Ovary (tissue), 7 donors: ENCODE measurements at regions not wholly inside any gene's neighbourhood (a gene's known extent, or its start where the extent isn't known, plus 50 kb on each side); places are given as distances from the start of the nearest gene placed in this dataset.

ENCODE experiments used
- DNase-seq, 5 donors: peaks; one replicate each; pipeline ENCODE4 v3.0.0-alpha.2; 2019 to 2020
- H3K27ac ChIP-seq, 2 donors: fragments of 200-600 bp; one replicate each; pipeline versions ENCODE4 v1.5.1 to v1.8.0; 2019 to 2022
- H3K27me3 ChIP-seq: fragments of 200-600 bp; one replicate; pipeline ENCODE4 v1.8.0; 2022
- H3K36me3 ChIP-seq: fragments of 200-600 bp; sonication (generic); one replicate; pipeline ENCODE4 v1.5.1; 2019
- H3K4me1 ChIP-seq: one replicate; pipeline ENCODE4 v1.8.1; 2013; ENCODE audit warnings: mild to moderate bottlenecking, moderate library complexity; ENCODE audit not compliant: insufficient read depth
- H3K4me3 ChIP-seq: fragments of 200-600 bp; sonication (generic); one replicate; pipeline ENCODE4 v1.5.1; 2017
- H3K9me3 ChIP-seq, 2 donors: fragments of 200-600 bp in 1 of 2; sonication (generic) in 1 of 2; one replicate each; pipeline versions ENCODE4 v1.5.1 to v1.8.1; 2013 to 2019; ENCODE audit warnings: mild to moderate bottlenecking in 1 of 2, moderate library complexity in 1 of 2
- CTCF ChIP-seq, 3 donors: fragments of 450-650 bp in 2 of 3; fragments of 200-600 bp in 1 of 3; IDR thresholded peaks; one replicate each; pipeline versions ENCODE4 v1.5.1 to v1.8.0; 2016 to 2022; ENCODE audit warnings: antibody characterized with exemption in 3 of 3, mild to moderate bottlenecking in 1 of 3
- EP300 ChIP-seq: sonication (generic); formaldehyde crosslinking; IDR thresholded peaks from one replicate; pipeline ENCODE4 v1.6.1; 2017; ENCODE audit warnings: antibody characterized with exemption
- POLR2A ChIP-seq: fragments of 450-650 bp; IDR thresholded peaks from one replicate; pipeline ENCODE4 v1.6.1; 2017; ENCODE audit warnings: antibody characterized with exemption, mild to moderate bottlenecking, moderate library complexity
- WGBS, 3 donors: extraction: QIAGEN DNeasy Blood & Tissue Kit in 1 of 3; methylation state at CpG; one replicate each; pipeline versions ENCODE4 v1.1.5 to v1.1.7; 2013 to 2017; 5-methylcytosine and 5-hydroxymethylcytosine counted together
- intact Hi-C, 4 donors: fragments of 100-400 bp; cut with DNase I; formaldehyde crosslinking; loops; one replicate each; pipeline versions ENCODE4 v1.11.0 to v1.15.1; 2022 to 2023
- donor health status: DM: no; HTN: no; CAD: no; lungs with moderate emphysema.
- donor health status: DM: no; HTN: no; CAD: no.
- donor health status: Bipolar disorder and iron deficiency.
- donor health status: DM: no; HTN: no; CAD: no.
- donor health status: DM: yes; HTN: yes; CAD: no.

GRCh38 chr5:139733698-139734538 is 61.7 kb upstream of the PSD2 start:
- no peak for DNase-seq
- Histone ChIP-seq H3K27ac (no peak overlapping the region), H3K27me3 (no peaks in the 10 kb centered on the region), H3K36me3 (no peaks in the 10 kb centered on the region), H3K4me3 (no peak overlapping the region), H3K4me1 (no peaks in the 10 kb centered on the region), H3K9me3 (no peaks in the 10 kb centered on the region)
- TF ChIP-seq EP300, result no peak
- TF ChIP-seq CTCF (IDR thresholded peaks at IDR 0.05), result no peak
- TF ChIP-seq POLR2A, result no peak
- intact Hi-C loops, result no loop called here
- WGBS, 3 donors, result 93 to 95% (median 93%) methylated on average over 22 of the region's 22 CpGs

DNA sequence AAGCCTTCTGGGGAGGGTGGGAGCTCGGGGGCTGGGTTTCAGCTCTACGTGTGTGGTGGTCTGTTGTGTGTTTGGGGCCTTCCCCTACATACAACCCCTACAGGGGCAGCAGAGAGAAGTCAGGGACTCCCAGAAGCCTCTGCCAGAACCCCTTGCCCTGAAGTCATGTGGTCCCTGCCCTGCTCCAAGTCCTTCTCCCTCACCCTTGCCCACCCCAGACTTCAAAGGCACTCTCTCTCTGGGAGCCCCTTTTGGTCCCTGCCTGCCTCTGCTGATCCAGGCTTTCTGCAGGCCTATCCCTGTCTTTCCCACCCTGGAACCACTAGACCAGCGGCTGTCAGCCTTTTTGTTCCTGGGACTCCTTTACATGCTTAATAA is 61.1 kb upstream of the PSD2 start:
- Histone ChIP-seq H3K9me3 (no peaks in the 10 kb centered on the region), H3K4me1 (no peaks in the 10 kb centered on the region), H3K4me3 (no peak overlapping the region), H3K27me3 (no peaks in the 10 kb centered on the region), H3K36me3 (no peaks in the 10 kb centered on the region), H3K27ac (no peak overlapping the region)
- no peak for TF ChIP-seq POLR2A
- TF ChIP-seq CTCF (IDR thresholded peaks at IDR 0.05), result no peak
- no peak for TF ChIP-seq EP300
- DNase-seq, result no peak
- WGBS, 3 donors, result 90 to 94% (median 93%) methylated on average over 3 of the region's 3 CpGs
- intact Hi-C loops, result no loop called here

DNA sequence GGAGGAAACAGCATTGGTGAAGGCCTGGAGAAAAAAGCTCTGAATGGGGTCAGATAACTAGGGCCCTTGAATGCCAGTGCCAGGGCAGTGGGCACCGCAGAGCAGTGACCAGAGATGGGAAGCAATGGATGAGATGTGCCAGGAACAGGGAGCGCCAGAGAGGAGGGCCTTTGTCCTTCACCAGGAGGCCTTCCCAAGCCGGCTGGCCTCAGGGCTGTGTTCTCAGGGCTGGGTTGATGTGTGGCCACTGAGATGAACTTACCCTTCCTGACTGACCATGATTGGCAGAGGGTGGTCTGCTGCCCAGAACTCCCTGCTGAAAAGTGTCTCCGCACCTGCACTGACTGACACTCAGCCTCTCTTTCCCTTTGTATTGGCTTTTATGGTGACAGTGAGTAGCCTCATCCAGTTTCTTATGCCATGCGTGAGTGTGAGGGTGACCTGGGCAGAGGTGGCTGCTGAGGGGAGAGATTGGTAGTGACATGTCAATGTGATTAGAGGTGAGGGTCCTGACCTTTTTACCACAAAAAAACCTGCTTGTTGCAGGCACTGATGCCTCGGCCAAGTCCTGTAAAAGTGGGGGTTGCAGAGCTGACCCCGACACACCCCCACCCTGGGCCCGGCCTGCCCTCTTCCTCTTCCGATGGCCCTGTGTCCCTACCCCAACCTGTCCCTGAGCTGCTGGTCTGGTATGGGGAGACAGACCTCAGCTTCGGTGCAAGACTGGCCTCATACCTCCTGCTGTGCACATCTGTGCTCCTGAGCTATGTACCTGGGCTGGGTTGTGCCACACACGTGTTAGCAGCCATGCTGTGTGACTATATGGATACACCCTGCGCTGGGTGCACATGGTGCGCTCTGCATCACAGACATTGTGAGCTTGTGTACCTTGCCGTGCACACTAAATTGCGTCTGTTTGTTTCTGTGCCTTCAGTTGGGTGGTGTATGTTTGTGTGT is 57.1 kb upstream of the PSD2 start:
- DNase-seq, result no peak
- Histone ChIP-seq H3K27me3 (no peaks in the 10 kb centered on the region), H3K27ac (no peak overlapping the region), H3K36me3 (no peaks in the 10 kb centered on the region), H3K9me3 (no peaks in the 10 kb centered on the region), H3K4me3 (no peak overlapping the region), H3K4me1 (no peaks in the 10 kb centered on the region)
- WGBS, 3 donors, result 84 to 91% (median 89%) methylated on average over 15 of the region's 15 CpGs
- intact Hi-C loops, result no loop called here
- TF ChIP-seq POLR2A, result no peak
- no peak for TF ChIP-seq CTCF (IDR thresholded peaks at IDR 0.05)

- Histone ChIP-seq H3K9me3 (no peaks in the 10 kb centered on the region), H3K36me3 (no peaks in the 10 kb centered on the region), H3K27ac (no peak overlapping the region), H3K4me1 (no peaks in the 10 kb centered on the region), H3K4me3 (no peak overlapping the region), H3K27me3 (no peaks in the 10 kb centered on the region)
- no peak for TF ChIP-seq POLR2A
- no peak for TF ChIP-seq EP300
- TF ChIP-seq CTCF (IDR thresholded peaks at IDR 0.05), result no peak
- intact Hi-C loops, result no loop called here
- no peak for DNase-seq
- WGBS, 3 donors, result 84 to 87% (median 85%) methylated on average over 4 of the region's 4 CpGs
Observed at GRCh38 chr5:139739150-139739974, 56.2 kb upstream of the PSD2 start.
